ENCODE measurements at regions not wholly inside any gene's neighbourhood (a gene's known extent, or its start where the extent isn't known, plus 50 kb on each side); places are given as distances from the start of the nearest gene placed in this dataset.

DNA sequence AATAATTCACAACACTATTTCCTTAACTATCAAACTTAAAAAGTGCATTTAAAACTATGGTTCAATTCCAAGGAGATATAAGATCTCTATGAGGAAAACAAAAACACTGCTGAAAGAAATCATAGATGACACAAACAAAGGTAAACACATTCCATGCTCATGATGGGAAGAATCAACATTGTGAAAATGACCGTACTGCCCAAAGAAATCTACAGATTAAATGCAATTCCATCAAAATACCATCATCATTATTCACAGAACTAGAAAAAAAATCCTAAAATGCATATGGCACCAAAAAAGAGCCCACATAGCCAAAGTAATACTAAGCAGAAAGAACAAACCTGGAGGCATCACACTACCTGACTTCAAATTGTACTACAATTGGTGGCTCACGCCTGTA, 159.9 kb upstream of the EEPD1 start:
- no peak overlapping the region for H2AFZ ChIP-seq (ENCODE audit: low read depth)
- H3K36me3 ChIP-seq (replicated peaks in 1 of 2; ENCODE audit: control insufficient read depth in 1 of 2, insufficient read depth in 2 of 2, low read length in 1 of 2), result no peaks in the 10 kb centered on the region
- WGBS (ENCODE audit: low lambda C conversion rate), result 74% methylated on average over 2 of the region's 2 CpGs
- DNase-seq, result no peak
- no peaks in the 10 kb centered on the region for H3K9me3 ChIP-seq
- no peaks in the 10 kb centered on the region for H3F3A ChIP-seq (replicated peaks; ENCODE audit: insufficient read depth)
- H3K27me3 ChIP-seq (ENCODE audit: insufficient read depth), result no peaks in the 10 kb centered on the region
- no peaks in the 10 kb centered on the region; a peak in 1 of 4 replicates for H3K4me1 ChIP-seq (ENCODE audit: control insufficient read depth in 1 of 2, insufficient read depth in 2 of 2, low read depth in 1 of 2, low read length in 1 of 2)
- no peaks in the 10 kb centered on the region for H4K20me1 ChIP-seq (ENCODE audit: insufficient read depth)
- H3K27ac ChIP-seq (ENCODE audit: low read depth in 2 of 2, low read length in 1 of 2), result no peak overlapping the region
- POLR2A ChIA-PET, result no interaction called here
- H3K4me2 ChIP-seq, result no peak overlapping the region
- TF ChIP-seq, protein P1, sequence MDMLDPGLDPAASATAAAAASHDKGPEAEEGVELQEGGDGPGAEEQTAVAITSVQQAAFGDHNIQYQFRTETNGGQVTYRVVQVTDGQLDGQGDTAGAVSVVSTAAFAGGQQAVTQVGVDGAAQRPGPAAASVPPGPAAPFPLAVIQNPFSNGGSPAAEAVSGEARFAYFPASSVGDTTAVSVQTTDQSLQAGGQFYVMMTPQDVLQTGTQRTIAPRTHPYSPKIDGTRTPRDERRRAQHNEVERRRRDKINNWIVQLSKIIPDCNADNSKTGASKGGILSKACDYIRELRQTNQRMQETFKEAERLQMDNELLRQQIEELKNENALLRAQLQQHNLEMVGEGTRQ (IDR thresholded peaks at IDR 0.05; ENCODE audit: borderline replicate concordance, low read depth, low read length), result no peak
- no peak for TF ChIP-seq SIN3A (IDR thresholded peaks at IDR 0.05; ENCODE audit: borderline replicate concordance, low read depth, low read length)
- no peak for TF ChIP-seq EZH2phosphoT487 (IDR thresholded peaks at IDR 0.05; ENCODE audit: borderline replicate concordance, low read depth)
- no peak for TF ChIP-seq RXRA (IDR thresholded peaks at IDR 0.05; ENCODE audit: borderline replicate concordance, low read depth)
- TF ChIP-seq, protein P2, sequence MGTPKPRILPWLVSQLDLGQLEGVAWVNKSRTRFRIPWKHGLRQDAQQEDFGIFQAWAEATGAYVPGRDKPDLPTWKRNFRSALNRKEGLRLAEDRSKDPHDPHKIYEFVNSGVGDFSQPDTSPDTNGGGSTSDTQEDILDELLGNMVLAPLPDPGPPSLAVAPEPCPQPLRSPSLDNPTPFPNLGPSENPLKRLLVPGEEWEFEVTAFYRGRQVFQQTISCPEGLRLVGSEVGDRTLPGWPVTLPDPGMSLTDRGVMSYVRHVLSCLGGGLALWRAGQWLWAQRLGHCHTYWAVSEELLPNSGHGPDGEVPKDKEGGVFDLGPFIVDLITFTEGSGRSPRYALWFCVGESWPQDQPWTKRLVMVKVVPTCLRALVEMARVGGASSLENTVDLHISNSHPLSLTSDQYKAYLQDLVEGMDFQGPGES (IDR thresholded peaks at IDR 0.05; ENCODE audit: low read depth, low read length), result no peak
- TF ChIP-seq NFIC (IDR thresholded peaks at IDR 0.05; ENCODE audit: borderline replicate concordance), result no peak
- TF ChIP-seq MXI1 (IDR thresholded peaks at IDR 0.05; ENCODE audit: low read depth, low read length), result no peak
- no peak for TF ChIP-seq TAF1 (IDR thresholded peaks at IDR 0.05; ENCODE audit: borderline replicate concordance, low read depth, low read length)
- TF ChIP-seq, protein P3, sequence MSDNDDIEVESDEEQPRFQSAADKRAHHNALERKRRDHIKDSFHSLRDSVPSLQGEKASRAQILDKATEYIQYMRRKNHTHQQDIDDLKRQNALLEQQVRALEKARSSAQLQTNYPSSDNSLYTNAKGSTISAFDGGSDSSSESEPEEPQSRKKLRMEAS (IDR thresholded peaks at IDR 0.05; ENCODE audit: low read depth), result no peak
- TF ChIP-seq, protein P4, sequence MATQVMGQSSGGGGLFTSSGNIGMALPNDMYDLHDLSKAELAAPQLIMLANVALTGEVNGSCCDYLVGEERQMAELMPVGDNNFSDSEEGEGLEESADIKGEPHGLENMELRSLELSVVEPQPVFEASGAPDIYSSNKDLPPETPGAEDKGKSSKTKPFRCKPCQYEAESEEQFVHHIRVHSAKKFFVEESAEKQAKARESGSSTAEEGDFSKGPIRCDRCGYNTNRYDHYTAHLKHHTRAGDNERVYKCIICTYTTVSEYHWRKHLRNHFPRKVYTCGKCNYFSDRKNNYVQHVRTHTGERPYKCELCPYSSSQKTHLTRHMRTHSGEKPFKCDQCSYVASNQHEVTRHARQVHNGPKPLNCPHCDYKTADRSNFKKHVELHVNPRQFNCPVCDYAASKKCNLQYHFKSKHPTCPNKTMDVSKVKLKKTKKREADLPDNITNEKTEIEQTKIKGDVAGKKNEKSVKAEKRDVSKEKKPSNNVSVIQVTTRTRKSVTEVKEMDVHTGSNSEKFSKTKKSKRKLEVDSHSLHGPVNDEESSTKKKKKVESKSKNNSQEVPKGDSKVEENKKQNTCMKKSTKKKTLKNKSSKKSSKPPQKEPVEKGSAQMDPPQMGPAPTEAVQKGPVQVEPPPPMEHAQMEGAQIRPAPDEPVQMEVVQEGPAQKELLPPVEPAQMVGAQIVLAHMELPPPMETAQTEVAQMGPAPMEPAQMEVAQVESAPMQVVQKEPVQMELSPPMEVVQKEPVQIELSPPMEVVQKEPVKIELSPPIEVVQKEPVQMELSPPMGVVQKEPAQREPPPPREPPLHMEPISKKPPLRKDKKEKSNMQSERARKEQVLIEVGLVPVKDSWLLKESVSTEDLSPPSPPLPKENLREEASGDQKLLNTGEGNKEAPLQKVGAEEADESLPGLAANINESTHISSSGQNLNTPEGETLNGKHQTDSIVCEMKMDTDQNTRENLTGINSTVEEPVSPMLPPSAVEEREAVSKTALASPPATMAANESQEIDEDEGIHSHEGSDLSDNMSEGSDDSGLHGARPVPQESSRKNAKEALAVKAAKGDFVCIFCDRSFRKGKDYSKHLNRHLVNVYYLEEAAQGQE (IDR thresholded peaks at IDR 0.05; ENCODE audit: low read depth, low read length), result no peak
- TF ChIP-seq EP300 (IDR thresholded peaks at IDR 0.05; ENCODE audit: borderline replicate concordance in 1 of 2, low read depth in 1 of 2, low read length in 1 of 2), result no peak
- TF ChIP-seq FOXM1 (IDR thresholded peaks at IDR 0.05; ENCODE audit: low read depth), result no peak
- TF ChIP-seq FOSL2 (IDR thresholded peaks at IDR 0.05; ENCODE audit: borderline replicate concordance, low read depth), result no peak
- TF ChIP-seq FOXJ3 (CRISPR knock-in tag; IDR thresholded peaks at IDR 0.05), result no peak
- TF ChIP-seq TCF12 (IDR thresholded peaks at IDR 0.05), result no peak
- no peak for TF ChIP-seq POLR2AphosphoS5 (IDR thresholded peaks at IDR 0.05; ENCODE audit: low read depth, low read length)
- H3K79me2 ChIP-seq (ENCODE audit: insufficient read depth), result no peaks in the 10 kb centered on the region
- H3K4me3 ChIP-seq (ENCODE audit: low read depth in 2 of 2, low read length in 1 of 2), result no peak overlapping the region
- no peaks in the 10 kb centered on the region for H3K9me2 ChIP-seq
- CTCF ChIA-PET, result interaction anchor here (1.1 kb wide), 1 partner anchor 299 kb away, joined by 4 read pairs; no protein-coding TSS in a partner anchor
- no peak overlapping the region for H3K9ac ChIP-seq

Data from SK-N-SH (cell line).